ENCODE measurements at regions not wholly inside any gene's neighbourhood (a gene's known extent, or its start where the extent isn't known, plus 50 kb on each side); places are given as distances from the start of the nearest gene placed in this dataset.

GRCh38 chr2:153388246-153388645 lies 90.3 kb downstream of the RPRM start:
- TF ChIP-seq, protein P1, sequence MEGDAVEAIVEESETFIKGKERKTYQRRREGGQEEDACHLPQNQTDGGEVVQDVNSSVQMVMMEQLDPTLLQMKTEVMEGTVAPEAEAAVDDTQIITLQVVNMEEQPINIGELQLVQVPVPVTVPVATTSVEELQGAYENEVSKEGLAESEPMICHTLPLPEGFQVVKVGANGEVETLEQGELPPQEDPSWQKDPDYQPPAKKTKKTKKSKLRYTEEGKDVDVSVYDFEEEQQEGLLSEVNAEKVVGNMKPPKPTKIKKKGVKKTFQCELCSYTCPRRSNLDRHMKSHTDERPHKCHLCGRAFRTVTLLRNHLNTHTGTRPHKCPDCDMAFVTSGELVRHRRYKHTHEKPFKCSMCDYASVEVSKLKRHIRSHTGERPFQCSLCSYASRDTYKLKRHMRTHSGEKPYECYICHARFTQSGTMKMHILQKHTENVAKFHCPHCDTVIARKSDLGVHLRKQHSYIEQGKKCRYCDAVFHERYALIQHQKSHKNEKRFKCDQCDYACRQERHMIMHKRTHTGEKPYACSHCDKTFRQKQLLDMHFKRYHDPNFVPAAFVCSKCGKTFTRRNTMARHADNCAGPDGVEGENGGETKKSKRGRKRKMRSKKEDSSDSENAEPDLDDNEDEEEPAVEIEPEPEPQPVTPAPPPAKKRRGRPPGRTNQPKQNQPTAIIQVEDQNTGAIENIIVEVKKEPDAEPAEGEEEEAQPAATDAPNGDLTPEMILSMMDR (IDR thresholded peaks at IDR 0.05; ENCODE audit: low read length): no peak
- TF ChIP-seq EZH2phosphoT487 (IDR thresholded peaks at IDR 0.05; ENCODE audit: low read length) (no peak), EZH2 (optimal IDR thresholded peaks at IDR 0.05; ENCODE audit: low read depth, low read length) (no peak)

Measured in MM.1S (cell line).